Activated gamma-delta T cell (primary cell): ENCODE measurements at regions not wholly inside any gene's neighbourhood (a gene's known extent, or its start where the extent isn't known, plus 50 kb on each side); places are given as distances from the start of the nearest gene placed in this dataset.
"Not testable (repeated sequence)": the region's sequence is repeated elsewhere in the genome, so short reads cannot be mapped to it uniquely, and the experiment has no call there.

Source experiments
- DNase-seq: peaks from one replicate; lab custom pipeline; 2025; lab: John Stamatoyannopoulos, UW

DNA sequence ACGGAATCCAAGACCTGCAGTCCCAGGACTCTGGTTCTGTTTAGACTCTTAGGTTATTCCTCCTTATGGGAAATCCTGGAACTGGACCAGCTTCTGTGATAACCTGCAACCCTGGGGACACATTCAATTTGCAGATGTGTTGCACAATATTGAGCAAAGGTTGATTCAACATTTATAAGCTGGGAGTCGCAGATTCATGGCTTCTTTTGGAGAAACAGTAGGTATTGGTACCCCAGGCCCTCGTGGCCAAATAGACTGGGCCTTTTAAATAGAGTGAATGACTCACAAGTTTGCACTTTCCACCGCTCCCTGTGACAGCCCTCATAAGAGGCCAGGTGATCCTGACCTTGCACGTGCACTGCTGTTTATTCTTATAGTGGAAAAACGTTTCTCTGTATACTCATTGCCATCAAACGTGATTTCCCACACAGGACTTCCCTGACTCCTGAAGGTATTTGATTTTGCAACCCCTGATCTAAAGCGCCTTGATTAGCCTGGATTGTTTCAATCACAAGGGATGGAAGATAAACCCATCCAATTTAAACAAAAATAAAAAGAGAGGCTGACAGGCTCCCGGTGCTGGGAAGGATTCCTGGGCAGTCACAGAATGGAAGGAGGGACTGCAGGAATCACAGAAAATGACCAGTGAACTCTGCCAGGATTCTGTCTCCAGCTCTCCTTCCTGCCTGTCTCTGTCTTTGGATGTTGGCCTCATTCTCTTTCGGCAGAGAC, 98.0 kb downstream of the VCPKMT start:
- DNase-seq: no peak

- no peak for DNase-seq
Measured at GRCh38 chr14:50018933-50019210, 97.5 kb downstream of the VCPKMT start.

GRCh38 chr14:50020184-50020583, 96.2 kb downstream of the VCPKMT start:
- DNase-seq: no peak

- no peak for DNase-seq
Measured at GRCh38 chr14:50020799-50021198, 95.6 kb downstream of the VCPKMT start.

DNA sequence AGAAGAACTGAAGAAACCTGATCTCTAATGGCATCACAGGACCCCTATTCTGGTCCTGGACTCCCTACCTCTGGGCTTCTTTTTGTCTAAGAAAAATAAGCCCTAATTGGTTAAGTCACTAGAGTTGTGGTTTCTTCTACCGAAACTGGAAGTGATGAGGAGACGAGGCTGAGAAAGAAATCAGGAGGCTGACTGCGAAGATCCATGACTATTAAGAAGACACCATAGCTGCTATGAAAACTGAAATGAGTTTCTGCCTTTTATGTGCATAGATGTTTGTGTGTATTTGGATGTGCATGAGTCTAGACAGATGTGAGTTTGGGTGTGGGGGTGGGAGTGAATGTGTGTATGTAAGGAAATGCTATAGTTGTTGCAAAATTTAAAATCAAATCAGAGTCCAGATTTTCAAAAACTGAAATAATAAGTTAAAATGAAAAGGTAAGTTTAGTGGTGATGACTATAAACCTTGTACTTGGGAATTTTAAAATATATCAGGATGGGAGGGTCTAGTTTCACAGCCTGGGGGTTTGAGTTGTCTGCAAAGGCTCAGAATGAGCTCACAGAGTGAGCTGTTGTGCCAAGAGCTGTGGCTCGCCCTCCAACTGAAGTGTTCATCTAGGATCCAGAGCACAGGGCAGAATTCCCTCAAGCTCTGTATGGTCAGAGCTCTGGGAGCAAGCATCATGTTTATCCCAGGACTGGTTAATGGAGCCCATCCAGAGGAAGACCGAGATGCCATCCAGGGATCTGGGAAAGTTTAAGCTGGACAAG, 94.9 kb downstream of the VCPKMT start:
- no peak for DNase-seq

- DNase-seq: no peak
Measured at GRCh38 chr14:50022661-50023060, 93.7 kb downstream of the VCPKMT start.

GRCh38 chr14:50023671-50024490, 92.5 kb downstream of the VCPKMT start:
- DNase-seq: no peak

GRCh38 chr14:50025073-50025472, 91.3 kb downstream of the VCPKMT start:
- no peak for DNase-seq

GRCh38 chr14:50025776-50026175, 90.6 kb downstream of the VCPKMT start:
- DNase-seq: no peak

GRCh38 chr14:50026396-50026795, 90.0 kb downstream of the VCPKMT start:
- no peak for DNase-seq

- no peak for DNase-seq
Measured at GRCh38 chr14:50027816-50028215, 88.6 kb downstream of the VCPKMT start.

DNA sequence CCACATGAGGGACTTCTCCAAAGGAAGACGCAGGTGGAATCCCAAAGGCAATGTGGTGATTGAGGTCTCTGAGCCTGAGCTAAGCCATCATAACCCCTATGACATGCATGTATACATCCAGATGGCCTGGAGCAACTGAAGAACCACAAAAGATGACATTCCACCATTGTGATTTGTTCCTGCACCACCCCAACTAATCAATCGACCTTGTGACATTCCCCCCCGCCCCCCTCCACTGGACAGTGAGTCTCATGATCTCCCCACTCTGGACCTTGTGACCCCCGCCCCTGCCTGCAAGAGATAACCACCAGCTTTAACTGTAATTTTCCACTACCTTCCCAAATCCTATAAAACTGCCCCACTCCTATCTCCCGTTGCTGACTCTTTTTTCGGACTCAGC, 87.9 kb downstream of the VCPKMT start:
- DNase-seq: no peak

GRCh38 chr14:50030036-50030435, 86.3 kb downstream of the VCPKMT start:
- DNase-seq: no peak

- DNase-seq: not testable (repeated sequence)
Measured at GRCh38 chr14:50030911-50031310, 85.5 kb downstream of the VCPKMT start.

DNA sequence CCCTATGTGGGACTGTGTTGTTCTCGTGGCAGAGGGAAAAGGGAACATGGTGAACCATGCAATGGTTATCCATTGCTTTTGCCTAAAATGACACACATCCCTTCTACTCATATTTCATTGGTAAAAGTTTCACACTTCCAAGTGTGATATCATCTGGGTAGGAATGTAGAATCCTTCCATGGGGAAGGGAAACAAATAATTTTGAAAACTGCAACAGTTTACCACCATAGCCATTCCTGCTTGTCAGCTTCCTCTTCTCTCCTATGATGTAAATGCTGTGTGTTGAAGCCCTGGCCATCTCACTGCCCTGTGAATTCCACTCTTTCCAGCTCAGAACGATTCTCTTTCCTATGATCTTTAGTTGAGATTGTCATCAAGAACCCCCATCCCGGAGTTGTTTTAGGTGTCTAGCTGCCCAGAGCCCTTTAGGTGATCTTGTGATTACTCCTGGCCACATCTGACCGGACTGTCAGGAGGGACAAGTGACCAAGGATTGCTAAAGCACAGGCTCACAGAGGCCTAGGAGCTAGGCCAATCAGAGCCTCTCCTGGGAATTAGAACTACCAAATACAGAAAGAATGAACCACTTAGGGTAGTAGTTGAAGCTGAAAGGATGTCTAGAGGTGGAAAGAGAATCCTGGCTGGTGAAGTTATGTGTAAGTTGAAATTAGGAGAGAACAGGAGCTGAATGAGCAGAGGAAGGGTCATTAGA, 84.6 kb downstream of the VCPKMT start:
- no peak for DNase-seq

DNA sequence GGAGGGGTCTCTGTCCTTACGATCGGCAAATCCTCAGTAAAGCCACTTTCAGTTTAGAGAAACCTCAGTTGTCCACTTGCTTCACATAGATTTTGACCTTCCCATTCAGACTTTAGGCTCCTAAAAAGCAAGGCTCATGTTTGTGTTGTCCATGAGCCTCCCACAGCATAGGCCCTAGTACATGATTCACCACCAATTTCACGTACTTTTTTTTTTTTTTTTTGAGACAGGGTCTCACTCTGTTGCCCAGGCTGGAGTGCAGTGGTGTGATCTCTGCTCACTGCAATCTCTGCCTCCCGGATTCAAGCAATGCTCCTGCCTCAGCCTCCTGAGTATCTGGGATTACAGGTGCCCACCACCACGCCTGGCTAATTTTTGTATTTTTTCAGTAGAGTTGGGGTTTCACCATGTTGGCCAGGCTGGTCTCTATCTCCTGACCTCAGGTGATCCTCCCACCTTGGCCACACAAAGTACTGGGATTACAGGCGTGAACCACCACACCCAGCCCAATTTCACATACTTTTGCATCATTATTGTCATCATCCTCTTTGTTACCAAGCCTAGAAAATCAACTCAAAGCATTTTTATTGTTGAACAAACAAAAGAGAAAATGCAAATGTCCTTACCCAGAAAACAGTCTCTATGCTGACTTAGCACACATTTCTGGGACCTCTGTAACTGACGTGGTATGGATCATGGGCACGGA, 83.8 kb downstream of the VCPKMT start:
- not testable (repeated sequence) for DNase-seq

DNA sequence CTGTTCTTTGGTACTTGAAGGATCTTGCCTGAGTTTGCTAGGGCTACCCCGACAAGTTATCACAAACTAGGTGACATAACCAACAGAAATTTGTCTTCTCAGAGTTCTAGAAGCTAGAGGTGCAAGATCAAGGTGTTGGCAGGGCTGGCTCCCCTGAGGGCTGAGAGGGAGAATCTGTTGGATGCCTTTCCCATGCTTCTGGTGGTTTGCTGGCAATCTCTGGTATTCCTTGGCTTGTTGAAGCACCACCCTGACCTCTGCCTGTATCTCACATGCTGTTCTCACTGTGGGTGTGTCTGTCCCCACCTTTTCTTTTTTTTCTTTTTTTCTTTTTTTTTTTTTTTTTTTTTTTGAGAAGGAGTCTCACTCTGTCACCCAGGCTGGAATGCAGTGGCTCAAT, 81.2 kb downstream of the VCPKMT start:
- no peak for DNase-seq

DNA sequence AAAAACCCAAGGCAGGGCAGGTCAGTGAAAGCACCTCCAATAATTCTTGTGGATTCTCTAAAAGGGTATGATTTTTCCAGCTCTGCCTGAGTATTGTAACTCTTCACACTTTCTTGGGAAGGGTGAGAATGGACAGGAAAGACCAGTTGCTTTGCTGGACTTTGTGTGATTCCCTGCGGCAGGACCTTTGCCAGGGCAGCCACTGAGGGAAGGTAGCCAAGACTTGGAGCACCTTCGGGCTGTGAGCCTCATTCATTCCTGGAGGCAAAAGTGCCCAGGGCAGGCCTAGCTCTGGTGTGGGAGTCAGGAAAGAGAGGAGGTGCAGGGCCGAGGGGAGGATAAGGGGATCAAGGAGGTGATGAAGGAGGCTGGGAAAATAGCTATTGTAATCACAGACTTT, 80.2 kb downstream of the VCPKMT start:
- no peak for DNase-seq

GRCh38 chr14:50036637-50037036, 79.7 kb downstream of the VCPKMT start:
- DNase-seq: no peak

- no peak for DNase-seq
Measured at GRCh38 chr14:50037240-50037639, 79.1 kb downstream of the VCPKMT start.

DNA sequence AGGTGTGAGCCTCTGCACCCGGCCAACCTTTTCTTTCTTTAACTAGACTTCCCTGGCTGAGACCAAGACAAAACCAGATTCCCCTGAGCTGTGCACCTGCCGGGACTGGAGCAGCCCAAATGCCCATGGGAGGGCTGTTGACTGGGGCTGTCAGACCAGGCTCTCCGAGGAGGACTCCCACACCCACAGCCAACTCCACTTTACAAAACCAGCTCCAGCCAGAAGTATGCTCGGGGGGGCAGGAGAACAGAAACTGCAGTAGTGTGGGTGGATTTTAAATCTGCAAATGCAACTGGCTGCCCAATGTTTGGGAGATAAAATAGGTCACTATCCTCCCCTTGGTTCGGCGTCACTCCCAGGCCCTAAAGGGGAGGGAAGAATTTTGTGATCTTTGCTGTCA, 78.5 kb downstream of the VCPKMT start:
- DNase-seq: no peak
